Muscle layer of colon (tissue), 2 donors: ENCODE measurements at regions not wholly inside any gene's neighbourhood (a gene's known extent, or its start where the extent isn't known, plus 50 kb on each side); places are given as distances from the start of the nearest gene placed in this dataset.

Experiments
- H3K27ac ChIP-seq: one replicate; pipeline ENCODE4 v1.7.0; 2013; ENCODE audit warnings: low read depth, mild to moderate bottlenecking, low read length, moderate library complexity
- H3K27me3 ChIP-seq, 2 donors: one replicate each; pipeline ENCODE4 v1.7.0; 2013; ENCODE audit warnings: low read length in 2 of 2, mild to moderate bottlenecking in 2 of 2; ENCODE audit not compliant: insufficient read depth in 2 of 2, control insufficient read depth in 1 of 2
- H3K36me3 ChIP-seq: one replicate; pipeline ENCODE4 v1.7.0; 2013; ENCODE audit warnings: mild to moderate bottlenecking, low read length; ENCODE audit not compliant: insufficient read depth
- H3K4me1 ChIP-seq: one replicate; pipeline ENCODE4 v1.7.0; 2013; ENCODE audit warnings: mild to moderate bottlenecking, low read length; ENCODE audit not compliant: insufficient read depth
- H3K4me3 ChIP-seq, 2 donors: one replicate each; pipeline ENCODE4 v1.7.0; 2013; ENCODE audit warnings: low read length in 2 of 2, low read depth in 1 of 2, mild to moderate bottlenecking in 1 of 2, moderate library complexity in 1 of 2
- H3K9ac ChIP-seq: one replicate; pipeline ENCODE4 v1.7.0; 2013; ENCODE audit warnings: low read length
- H3K9me3 ChIP-seq: one replicate; pipeline ENCODE4 v1.7.0; 2013; ENCODE audit warnings: mild to moderate bottlenecking, low read length
- donor health status: abdominal sarcoma.
- donor health status: Adenocarcinoma of cecum.

GRCh38 chr2:5148392-5149085 is 543.6 kb upstream of the SOX11 start:
- Histone ChIP-seq H3K9me3 (no peaks in the 10 kb centered on the region), H3K27me3 (no peaks in the 10 kb centered on the region), H3K4me3 (no peak overlapping the region), H3K27ac (no peak overlapping the region), H3K9ac (no peak overlapping the region), H3K4me1 (no peaks in the 10 kb centered on the region), H3K36me3 (no peaks in the 10 kb centered on the region)

- Histone ChIP-seq H3K9ac (no peak overlapping the region), H3K27me3 (no peaks in the 10 kb centered on the region), H3K9me3 (no peaks in the 10 kb centered on the region), H3K4me3 (no peak overlapping the region), H3K4me1 (no peaks in the 10 kb centered on the region), H3K36me3 (no peaks in the 10 kb centered on the region), H3K27ac (no peak overlapping the region)
Measured at GRCh38 chr2:5150871-5151270, 541.3 kb upstream of the SOX11 start.

- Histone ChIP-seq H3K4me1 (no peaks in the 10 kb centered on the region), H3K27ac (no peak overlapping the region), H3K4me3 (no peak overlapping the region), H3K9me3 (no peaks in the 10 kb centered on the region), H3K36me3 (no peaks in the 10 kb centered on the region), H3K27me3 (no peaks in the 10 kb centered on the region), H3K9ac (no peak overlapping the region)
Measured at GRCh38 chr2:5164776-5165525, 527.2 kb upstream of the SOX11 start.

- no peak overlapping the region for H3K4me3 ChIP-seq
- no peaks in the 10 kb centered on the region for H3K36me3 ChIP-seq
- H3K9ac ChIP-seq, result no peak overlapping the region
- H3K27ac ChIP-seq, result no peak overlapping the region
- H3K4me1 ChIP-seq, result no peaks in the 10 kb centered on the region
- H3K27me3 ChIP-seq, result no peaks in the 10 kb centered on the region
- no peaks in the 10 kb centered on the region for H3K9me3 ChIP-seq
Measured at GRCh38 chr2:5172923-5173322, 519.3 kb upstream of the SOX11 start.

GRCh38 chr2:5173876-5174535 is 518.2 kb upstream of the SOX11 start:
- Histone ChIP-seq H3K27me3 (no peaks in the 10 kb centered on the region), H3K27ac (no peak overlapping the region), H3K36me3 (no peaks in the 10 kb centered on the region), H3K4me3 (no peak overlapping the region), H3K9me3 (no peaks in the 10 kb centered on the region), H3K9ac (no peak overlapping the region), H3K4me1 (no peaks in the 10 kb centered on the region)

GRCh38 chr2:5175231-5175630 is 517.0 kb upstream of the SOX11 start:
- Histone ChIP-seq H3K9ac (no peak overlapping the region), H3K9me3 (no peaks in the 10 kb centered on the region), H3K4me1 (no peaks in the 10 kb centered on the region), H3K36me3 (no peaks in the 10 kb centered on the region), H3K27me3 (no peaks in the 10 kb centered on the region), H3K4me3 (no peak overlapping the region), H3K27ac (no peak overlapping the region)

GRCh38 chr2:5176764-5177163 is 515.4 kb upstream of the SOX11 start:
- H3K9me3 ChIP-seq, result no peaks in the 10 kb centered on the region
- H3K27ac ChIP-seq, result no peak overlapping the region
- no peaks in the 10 kb centered on the region for H3K27me3 ChIP-seq
- no peaks in the 10 kb centered on the region for H3K4me1 ChIP-seq
- no peak overlapping the region for H3K9ac ChIP-seq
- H3K4me3 ChIP-seq, result no peak overlapping the region
- H3K36me3 ChIP-seq, result no peaks in the 10 kb centered on the region

- Histone ChIP-seq H3K9me3 (no peaks in the 10 kb centered on the region), H3K4me1 (no peaks in the 10 kb centered on the region), H3K4me3 (no peak overlapping the region), H3K27me3 (no peaks in the 10 kb centered on the region), H3K9ac (no peak overlapping the region), H3K36me3 (no peaks in the 10 kb centered on the region), H3K27ac (no peak overlapping the region)
Measured at GRCh38 chr2:5183031-5183430, 509.2 kb upstream of the SOX11 start.

GRCh38 chr2:5187283-5187682 is 504.9 kb upstream of the SOX11 start:
- Histone ChIP-seq H3K4me1 (no peaks in the 10 kb centered on the region), H3K9me3 (no peaks in the 10 kb centered on the region), H3K9ac (no peak overlapping the region), H3K36me3 (no peaks in the 10 kb centered on the region), H3K27me3 (no peaks in the 10 kb centered on the region), H3K27ac (no peak overlapping the region), H3K4me3 (no peak overlapping the region)

- no peaks in the 10 kb centered on the region for H3K4me1 ChIP-seq
- no peaks in the 10 kb centered on the region for H3K27me3 ChIP-seq
- no peak overlapping the region for H3K4me3 ChIP-seq
- H3K36me3 ChIP-seq, result no peaks in the 10 kb centered on the region
- H3K9ac ChIP-seq, result no peak overlapping the region
- no peaks in the 10 kb centered on the region for H3K9me3 ChIP-seq
- no peak overlapping the region for H3K27ac ChIP-seq
Measured at GRCh38 chr2:5188636-5189035, 503.5 kb upstream of the SOX11 start.

GRCh38 chr2:5190023-5190422 is 502.2 kb upstream of the SOX11 start:
- H3K27me3 ChIP-seq, result no peaks in the 10 kb centered on the region
- H3K4me1 ChIP-seq, result no peaks in the 10 kb centered on the region
- H3K4me3 ChIP-seq, result no peak overlapping the region
- no peaks in the 10 kb centered on the region for H3K36me3 ChIP-seq
- no peak overlapping the region for H3K27ac ChIP-seq
- no peak overlapping the region for H3K9ac ChIP-seq
- H3K9me3 ChIP-seq, result no peaks in the 10 kb centered on the region
